ENCODE measurements at regions not wholly inside any gene's neighbourhood (a gene's known extent, or its start where the extent isn't known, plus 50 kb on each side); places are given as distances from the start of the nearest gene placed in this dataset.
A peak's percentile ranks its signal among the peaks of the same experiment; 100 is the strongest.

GRCh38 chr6:113050979-113051378, 703.8 kb downstream of the RFPL4B start:
- Mint-ChIP-seq H3K4me3 (no peak overlapping the region), H3K4me1 (peaks cover 42% of the 10 kb centered on the region), H3K27ac (peak overlapping the region; percentile 94), H3K9me3 (peaks cover 8% of the 10 kb centered on the region), H3K27me3 (ENCODE audit: low read depth, poor library complexity) (no peaks in the 10 kb centered on the region), H3K36me3 (ENCODE audit: low read depth) (no peaks in the 10 kb centered on the region)
- peak; percentile 24 for DNase-seq
- TF ChIP-seq CTCF (IDR thresholded peaks at IDR 0.05) = no peak

GRCh38 chr6:113052506-113052905, 705.4 kb downstream of the RFPL4B start:
- H3K9me3 Mint-ChIP-seq = peaks cover 13% of the 10 kb centered on the region
- no peaks in the 10 kb centered on the region for H3K36me3 Mint-ChIP-seq (ENCODE audit: low read depth)
- peaks cover 37% of the 10 kb centered on the region for H3K4me1 Mint-ChIP-seq
- H3K27me3 Mint-ChIP-seq (ENCODE audit: low read depth, poor library complexity) = no peaks in the 10 kb centered on the region
- no peak overlapping the region for H3K27ac Mint-ChIP-seq
- TF ChIP-seq CTCF (IDR thresholded peaks at IDR 0.05) = no peak
- DNase-seq = no peak
- H3K4me3 Mint-ChIP-seq = no peak overlapping the region

GRCh38 chr6:113055061-113055460, 707.9 kb downstream of the RFPL4B start:
- Mint-ChIP-seq H3K36me3 (ENCODE audit: low read depth) (no peaks in the 10 kb centered on the region), H3K27ac (no peak overlapping the region), H3K27me3 (ENCODE audit: low read depth, poor library complexity) (no peaks in the 10 kb centered on the region), H3K4me3 (no peak overlapping the region), H3K9me3 (peaks cover 16% of the 10 kb centered on the region), H3K4me1 (peaks cover 19% of the 10 kb centered on the region)
- no peak for TF ChIP-seq CTCF (IDR thresholded peaks at IDR 0.05)
- DNase-seq = no peak

- H3K36me3 Mint-ChIP-seq (ENCODE audit: low read depth) = no peaks in the 10 kb centered on the region
- peaks cover 16% of the 10 kb centered on the region for H3K9me3 Mint-ChIP-seq
- no peaks in the 10 kb centered on the region for H3K27me3 Mint-ChIP-seq (ENCODE audit: low read depth, poor library complexity)
- TF ChIP-seq CTCF (IDR thresholded peaks at IDR 0.05) = no peak
- no peak for DNase-seq
- H3K4me3 Mint-ChIP-seq = no peak overlapping the region
- H3K27ac Mint-ChIP-seq = no peak overlapping the region
- H3K4me1 Mint-ChIP-seq = peaks cover 10% of the 10 kb centered on the region
Measured at GRCh38 chr6:113055998-113056397, 708.9 kb downstream of the RFPL4B start.

- no peaks in the 10 kb centered on the region for H3K27me3 Mint-ChIP-seq (ENCODE audit: low read depth, poor library complexity)
- no peak for DNase-seq
- H3K36me3 Mint-ChIP-seq (ENCODE audit: low read depth) = no peaks in the 10 kb centered on the region
- H3K4me1 Mint-ChIP-seq = peaks cover 3% of the 10 kb centered on the region
- H3K4me3 Mint-ChIP-seq = no peak overlapping the region
- no peak overlapping the region for H3K27ac Mint-ChIP-seq
- H3K9me3 Mint-ChIP-seq = peaks cover 16% of the 10 kb centered on the region
- no peak for TF ChIP-seq CTCF (IDR thresholded peaks at IDR 0.05)
Measured at GRCh38 chr6:113057567-113058053, 710.5 kb downstream of the RFPL4B start.

- Mint-ChIP-seq H3K27ac (no peak overlapping the region), H3K27me3 (ENCODE audit: low read depth, poor library complexity) (no peaks in the 10 kb centered on the region), H3K9me3 (peaks cover 11% of the 10 kb centered on the region), H3K36me3 (ENCODE audit: low read depth) (no peaks in the 10 kb centered on the region), H3K4me3 (no peak overlapping the region), H3K4me1 (peaks cover 7% of the 10 kb centered on the region)
- no peak for DNase-seq
- no peak for TF ChIP-seq CTCF (IDR thresholded peaks at IDR 0.05)
Measured at GRCh38 chr6:113060664-113061063, 713.5 kb downstream of the RFPL4B start.

All from nephron progenitor cell (in vitro differentiated cells).